Keratinocyte (primary cell): ENCODE measurements at regions not wholly inside any gene's neighbourhood (a gene's known extent, or its start where the extent isn't known, plus 50 kb on each side); places are given as distances from the start of the nearest gene placed in this dataset.

Experiments used
- DNase-seq: peaks from one replicate; pipeline ENCODE4 v3.0.0-alpha.2; 2011; ENCODE audit warnings: low read depth, missing footprints, low spot score
- FAIRE-seq: peaks from 2 replicates; lab custom pipeline; 2011; peaks lifted over from hg19 to GRCh38; lab: Jason Lieb, UNC
- H2AFZ ChIP-seq: 2 replicates; pipeline ENCODE4 v1.6.0; 2012; ENCODE audit warnings: low read length, control low read depth, inconsistent platforms; ENCODE audit not compliant: control insufficient read depth
- H3K27ac ChIP-seq: 2 replicates; pipeline ENCODE4 v1.5.1; 2011; ENCODE audit warnings: low read length; ENCODE audit not compliant: control insufficient read depth, insufficient read depth
- H3K27me3 ChIP-seq: 3 replicates; pipeline ENCODE4 v1.6.0; 2011; ENCODE audit warnings: low read length; ENCODE audit not compliant: control insufficient read depth, insufficient read depth; ENCODE audit errors: extremely low read depth
- H3K36me3 ChIP-seq, 2 experiments: 2 replicates in 1 of 2; 3 replicates in 1 of 2; pipeline ENCODE4 v1.5.1; 2011; ENCODE audit warnings: low read length in 2 of 2, mild to moderate bottlenecking in 1 of 2; ENCODE audit not compliant: control insufficient read depth in 2 of 2, insufficient read depth in 2 of 2; ENCODE audit errors: extremely low read depth in 1 of 2
- H3K4me1 ChIP-seq: 3 replicates; pipeline ENCODE4 v1.5.1; 2011; ENCODE audit warnings: low read length; ENCODE audit not compliant: control insufficient read depth, insufficient read depth; ENCODE audit errors: extremely low read depth
- H3K4me2 ChIP-seq: 3 replicates; pipeline ENCODE4 v1.6.0; 2011; ENCODE audit warnings: low read depth, low read length; ENCODE audit not compliant: control insufficient read depth, insufficient read depth; ENCODE audit errors: extremely low read depth
- H3K4me3 ChIP-seq, 3 experiments: fragments of 200-600 bp in 1 of 3; sonication (generic) in 1 of 3; 2 replicates in 2 of 3; 3 replicates in 1 of 3; pipeline ENCODE4 v1.5.1; 2011 to 2016; ENCODE audit warnings: low read length in 3 of 3, mild to moderate bottlenecking in 3 of 3, control low read depth in 2 of 3, inconsistent platforms in 1 of 3, low read depth in 1 of 3, mixed read lengths in 1 of 3, mixed run types in 1 of 3, moderate library complexity in 1 of 3; ENCODE audit not compliant: control insufficient read depth in 2 of 3, insufficient read depth in 2 of 3; ENCODE audit errors: extremely low read depth in 1 of 3
- H3K79me2 ChIP-seq: 2 replicates; pipeline ENCODE4 v1.6.0; 2012; ENCODE audit warnings: low read length; ENCODE audit not compliant: control insufficient read depth, insufficient read depth
- H3K9ac ChIP-seq: 3 replicates; pipeline ENCODE4 v1.6.0; 2011; ENCODE audit warnings: low read length; ENCODE audit not compliant: control insufficient read depth, insufficient read depth; ENCODE audit errors: extremely low read depth
- H3K9me1 ChIP-seq: 3 replicates; pipeline ENCODE4 v1.6.0; 2011; ENCODE audit warnings: low read length; ENCODE audit not compliant: control insufficient read depth, insufficient read depth; ENCODE audit errors: extremely low read depth
- H3K9me3 ChIP-seq: 2 replicates; pipeline ENCODE4 v1.5.1; 2012; ENCODE audit warnings: low read depth, low read length; ENCODE audit not compliant: control insufficient read depth
- H4K20me1 ChIP-seq: 3 replicates; pipeline ENCODE4 v1.6.0; 2011; ENCODE audit warnings: low read length; ENCODE audit not compliant: control insufficient read depth, insufficient read depth; ENCODE audit errors: extremely low read depth
- CTCF ChIP-seq, 3 experiments: IDR thresholded peaks in 1 of 3; conservative IDR thresholded peaks in 1 of 3; optimal IDR thresholded peaks in 1 of 3; 2 replicates in 2 of 3; 3 replicates in 1 of 3; pipeline versions ENCODE3 to v1.5.1; 2011; ENCODE audit warnings: low read length in 3 of 3, mild to moderate bottlenecking in 3 of 3, moderate library complexity in 2 of 3, control low read depth in 1 of 3, inconsistent platforms in 1 of 3; ENCODE audit not compliant: insufficient read depth in 2 of 3; ENCODE audit errors: extremely low read depth in 1 of 3
- EZH2 ChIP-seq: IDR thresholded peaks from one replicate; pipeline ENCODE4 v1.6.1; 2012; ENCODE audit warnings: inconsistent platforms, mild to moderate bottlenecking, low read length, moderate library complexity
- dilution Hi-C: fragments of 300-500 bp; cut with MboI; formaldehyde crosslinking; loops from one replicate; pipeline ENCODE4 v1.7.0; 2020; ENCODE audit warnings: low sequenced_read_pairs; ENCODE audit not compliant: extremely low pct_ligation_motif_present

- H2AFZ ChIP-seq, result no peak overlapping the region
- DNase-seq, result no peak
- H3K9ac ChIP-seq, result no peak overlapping the region
- no peak for FAIRE-seq
- no peaks in the 10 kb centered on the region for H3K36me3 ChIP-seq
- dilution Hi-C loops, result no loop called here
- no peaks in the 10 kb centered on the region for H4K20me1 ChIP-seq
- H3K9me3 ChIP-seq, result no peaks in the 10 kb centered on the region
- H3K27me3 ChIP-seq, result no peaks in the 10 kb centered on the region
- no peaks in the 10 kb centered on the region for H3K9me1 ChIP-seq
- H3K4me1 ChIP-seq, result no peaks in the 10 kb centered on the region
- no peaks in the 10 kb centered on the region for H3K79me2 ChIP-seq
- no peak overlapping the region for H3K4me3 ChIP-seq
- no peak for TF ChIP-seq CTCF (optimal IDR thresholded peaks at IDR 0.05 in 1 of 3, IDR thresholded peaks at IDR 0.05 in 1 of 3, conservative IDR thresholded peaks at IDR 0.05 in 1 of 3; ENCODE audit: extremely low read depth in 1 of 3, insufficient read depth in 2 of 3, low read length in 3 of 3)
- TF ChIP-seq EZH2, result no peak
- H3K4me2 ChIP-seq, result no peak overlapping the region
- H3K27ac ChIP-seq, result no peak overlapping the region
Measured at GRCh38 chr5:136722581-136722980, 357.2 kb upstream of the TRPC7 start.

GRCh38 chr5:136722086-136722485 lies 356.7 kb upstream of the TRPC7 start:
- Histone ChIP-seq H3K4me2 (no peak overlapping the region), H3K27ac (no peak overlapping the region), H3K36me3 (no peaks in the 10 kb centered on the region), H3K4me3 (no peak overlapping the region), H3K27me3 (no peaks in the 10 kb centered on the region), H3K9ac (no peak overlapping the region), H3K79me2 (no peaks in the 10 kb centered on the region), H3K9me1 (no peaks in the 10 kb centered on the region), H2AFZ (no peak overlapping the region), H3K4me1 (no peaks in the 10 kb centered on the region), H3K9me3 (no peaks in the 10 kb centered on the region), H4K20me1 (no peaks in the 10 kb centered on the region)
- TF ChIP-seq EZH2 (no peak), CTCF (optimal IDR thresholded peaks at IDR 0.05 in 1 of 3, IDR thresholded peaks at IDR 0.05 in 1 of 3, conservative IDR thresholded peaks at IDR 0.05 in 1 of 3; ENCODE audit: extremely low read depth in 1 of 3, insufficient read depth in 2 of 3, low read length in 3 of 3) (no peak)
- FAIRE-seq (no peak), DNase-seq (no peak)
- dilution Hi-C loops, result no loop called here
